CD4-positive, alpha-beta T cell treated with Interleukin-6 for 4 hours (primary cell): ENCODE measurements at regions not wholly inside any gene's neighbourhood (a gene's known extent, or its start where the extent isn't known, plus 50 kb on each side); places are given as distances from the start of the nearest gene placed in this dataset.

Source experiments
- DNase-seq: peaks from one replicate; pipeline ENCODE4 v3.0.0-alpha.2; 2020; ENCODE audit warnings: mixed read lengths

GRCh38 chr2:120958623-120959366 is 223.1 kb downstream of the GLI2 start:
- no peak for DNase-seq

GRCh38 chr2:120959426-120959825 is 223.8 kb downstream of the GLI2 start:
- no peak for DNase-seq

DNA sequence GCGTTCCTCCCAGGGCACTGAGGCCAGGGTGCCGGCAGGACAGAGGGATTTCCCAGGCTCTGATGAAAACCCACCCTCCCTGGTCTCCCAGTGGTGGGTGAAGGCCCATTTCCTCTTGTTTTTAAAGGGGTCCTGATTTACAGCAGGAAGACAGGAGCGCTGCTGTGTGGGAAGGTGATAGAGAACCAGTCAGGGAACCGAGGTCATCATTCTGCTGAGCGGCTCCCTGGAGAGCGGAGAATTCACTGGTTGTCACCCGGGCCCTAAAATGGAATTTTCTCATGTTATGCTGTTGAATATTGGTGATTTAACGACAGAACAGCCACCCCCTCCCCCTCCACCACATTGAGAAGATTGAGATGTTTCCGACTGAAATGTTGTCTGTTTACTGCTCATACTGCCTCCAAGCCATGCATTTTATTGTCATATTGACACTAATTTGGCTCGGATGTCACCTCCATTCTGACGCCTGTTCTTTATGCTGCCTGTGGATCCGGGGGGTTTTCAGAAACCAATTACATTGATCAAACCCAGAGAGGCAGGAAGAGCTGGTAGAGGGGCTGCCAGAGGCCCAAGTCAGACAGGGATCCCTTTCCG is 225.2 kb downstream of the GLI2 start:
- DNase-seq, result no peak

GRCh38 chr2:120961396-120961795 is 225.7 kb downstream of the GLI2 start:
- no peak for DNase-seq

DNA sequence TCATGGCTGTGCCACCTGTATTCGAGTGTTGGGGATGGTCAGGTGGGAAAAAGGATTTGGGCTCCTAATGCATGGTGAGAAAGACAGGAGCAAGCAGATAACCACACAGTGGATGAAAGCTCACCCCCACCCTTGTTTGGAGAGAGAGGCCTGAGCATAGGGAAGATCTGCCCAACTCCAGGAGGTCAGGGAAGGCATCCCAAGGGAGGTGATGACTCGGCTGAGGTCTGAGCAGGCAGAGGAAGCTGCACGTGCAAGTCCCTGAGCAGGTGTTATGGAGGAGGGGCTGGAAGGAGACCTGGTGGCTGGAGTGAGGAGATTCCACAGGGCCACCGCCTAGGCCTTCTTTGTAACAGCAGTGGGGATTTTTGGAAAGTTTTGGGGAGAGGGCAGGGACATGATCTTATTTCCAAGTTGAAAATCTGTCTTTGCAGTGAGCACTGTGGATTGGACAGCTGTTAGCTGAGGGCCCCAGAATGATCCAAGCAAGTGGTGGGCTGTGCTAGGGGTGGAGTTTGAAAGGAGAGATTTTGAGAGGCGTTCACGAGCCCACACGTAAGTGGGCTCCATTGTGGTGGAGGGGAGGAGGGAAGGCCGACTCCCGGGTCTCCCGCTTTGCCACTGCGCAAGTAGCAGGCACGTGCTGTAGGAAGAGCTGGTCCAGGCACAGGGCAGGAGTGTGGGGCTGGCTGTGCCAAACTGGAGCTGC is 228.5 kb downstream of the GLI2 start:
- no peak for DNase-seq

DNA sequence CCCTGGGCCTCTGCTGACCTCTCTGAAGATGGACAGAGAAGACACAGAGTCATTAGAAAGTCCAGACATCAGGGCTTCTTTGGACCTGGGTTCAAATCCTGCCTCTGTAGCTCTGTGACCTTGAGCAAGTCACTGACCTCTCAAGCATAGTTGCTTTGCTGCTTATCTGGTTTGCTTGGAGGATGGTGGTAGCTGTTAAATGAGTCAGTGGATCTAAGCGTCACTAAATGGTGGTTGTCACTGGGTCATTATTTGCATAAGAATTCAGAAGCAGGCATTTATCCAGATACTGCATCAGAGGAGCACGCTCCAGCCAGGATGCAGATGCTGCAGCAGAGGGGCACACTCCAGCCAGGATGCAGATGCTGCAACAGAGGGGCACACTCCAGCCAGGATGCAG is 229.2 kb downstream of the GLI2 start:
- no peak for DNase-seq

DNA sequence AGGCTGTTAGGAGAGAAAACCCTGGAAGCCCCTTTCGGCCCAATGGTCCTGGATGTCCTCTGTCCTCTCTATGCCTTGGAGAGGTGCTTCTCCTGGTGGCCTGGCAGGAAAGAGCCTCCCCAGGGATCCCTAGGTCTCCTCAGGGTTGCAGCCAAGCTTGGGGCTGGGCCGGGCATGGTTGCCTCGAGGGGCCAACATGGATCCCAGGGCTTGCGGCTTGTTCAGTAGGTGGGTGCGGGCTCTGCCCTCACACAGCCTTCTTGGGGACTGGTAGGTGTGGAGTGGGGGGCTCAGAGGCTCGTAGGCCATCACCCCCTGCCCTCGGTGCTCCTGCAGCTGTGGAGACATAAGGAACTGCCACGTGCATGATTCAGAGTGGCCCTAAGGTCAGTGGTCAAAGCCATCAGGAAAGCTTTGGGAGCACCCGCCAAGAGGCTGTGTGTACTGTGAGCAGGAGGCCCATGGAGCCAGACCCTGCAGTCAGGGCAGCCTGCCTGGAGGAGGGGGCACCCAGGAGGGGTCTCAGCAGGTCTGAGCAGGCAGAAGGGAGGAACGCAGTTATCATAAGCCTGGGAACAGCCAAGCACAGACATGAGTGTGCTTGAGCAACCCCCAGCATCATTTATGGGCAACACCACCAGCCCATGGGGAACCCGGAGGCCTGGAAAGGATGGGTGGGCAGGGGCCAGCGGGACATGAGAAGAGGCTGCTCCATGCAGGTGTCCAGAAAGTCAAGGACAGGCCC is 231.0 kb downstream of the GLI2 start:
- no peak for DNase-seq

- DNase-seq, result no peak
These were observed 232.8 kb downstream of the GLI2 start for GRCh38 chr2:120968307-120969015.

GRCh38 chr2:120969613-120970355 is 234.1 kb downstream of the GLI2 start:
- no peak for DNase-seq

DNA sequence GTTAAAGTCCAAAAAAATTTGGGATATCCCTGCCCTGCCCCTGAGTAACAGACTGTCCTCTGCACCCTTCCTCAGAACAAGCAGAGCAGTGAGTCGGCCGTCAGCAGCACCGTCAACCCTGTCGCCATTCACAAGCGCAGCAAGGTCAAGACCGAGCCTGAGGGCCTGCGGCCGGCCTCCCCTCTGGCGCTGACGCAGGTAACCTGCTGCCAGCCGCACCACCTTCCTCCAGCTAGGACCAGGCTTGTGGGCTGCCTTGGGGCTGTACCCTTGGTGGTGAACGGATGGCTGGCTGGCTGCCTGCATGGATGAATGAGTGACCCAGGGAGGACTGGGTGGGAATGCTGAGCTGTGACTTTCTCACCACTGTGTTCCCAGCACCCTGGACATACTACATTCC is 236.2 kb downstream of the GLI2 start:
- no peak for DNase-seq

- no peak for DNase-seq
These were observed 236.6 kb downstream of the GLI2 start for GRCh38 chr2:120972286-120972685.

- DNase-seq, result no peak
These were observed 237.5 kb downstream of the GLI2 start for GRCh38 chr2:120973196-120973595.

- no peak for DNase-seq
These were observed 239.3 kb downstream of the GLI2 start for GRCh38 chr2:120974950-120975349.

- DNase-seq, result no peak
These were observed 241.0 kb downstream of the GLI2 start for GRCh38 chr2:120976501-120977307.

DNA sequence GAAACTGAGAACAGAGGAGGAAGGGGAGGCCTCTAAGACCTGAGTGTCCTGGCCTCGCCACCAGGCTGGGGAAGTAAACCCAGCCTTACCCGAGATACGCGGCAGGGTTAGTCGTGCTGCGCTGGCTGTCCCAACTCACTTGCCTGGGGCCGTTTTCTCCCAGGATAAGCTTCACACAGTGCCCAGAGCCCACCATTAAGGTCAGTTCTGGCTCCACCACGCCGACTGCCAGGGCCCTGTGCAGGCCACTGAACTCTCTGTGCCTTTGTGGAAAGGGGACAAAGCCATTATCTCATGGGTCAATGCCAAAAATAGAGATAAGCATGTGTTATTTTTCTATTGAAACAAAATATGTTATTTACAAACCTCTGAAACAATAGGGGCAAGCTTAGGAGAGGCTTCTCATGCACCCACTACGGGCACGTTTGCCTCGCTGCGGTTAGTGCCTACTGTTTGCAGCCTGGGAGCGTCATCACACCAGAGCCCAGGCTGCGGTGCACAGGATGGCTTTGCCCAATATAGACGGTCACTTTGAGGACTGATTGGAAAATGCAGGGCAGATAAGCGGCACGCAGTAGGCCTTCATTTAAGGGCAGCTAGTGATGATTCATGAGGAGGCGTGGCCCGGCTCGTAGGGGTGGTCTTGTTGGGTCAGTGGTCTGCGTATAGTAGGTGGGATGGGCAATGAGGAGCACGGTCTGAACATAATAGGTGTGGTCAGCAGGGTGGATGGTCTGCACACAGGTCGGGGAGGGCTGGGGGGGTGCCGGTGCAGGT is 242.1 kb downstream of the GLI2 start:
- no peak for DNase-seq

- DNase-seq, result no peak
These were observed 242.8 kb downstream of the GLI2 start for GRCh38 chr2:120978359-120979050.

GRCh38 chr2:120979398-120979797 is 243.7 kb downstream of the GLI2 start:
- DNase-seq, result no peak

GRCh38 chr2:120979921-120980320 is 244.3 kb downstream of the GLI2 start:
- no peak for DNase-seq

DNA sequence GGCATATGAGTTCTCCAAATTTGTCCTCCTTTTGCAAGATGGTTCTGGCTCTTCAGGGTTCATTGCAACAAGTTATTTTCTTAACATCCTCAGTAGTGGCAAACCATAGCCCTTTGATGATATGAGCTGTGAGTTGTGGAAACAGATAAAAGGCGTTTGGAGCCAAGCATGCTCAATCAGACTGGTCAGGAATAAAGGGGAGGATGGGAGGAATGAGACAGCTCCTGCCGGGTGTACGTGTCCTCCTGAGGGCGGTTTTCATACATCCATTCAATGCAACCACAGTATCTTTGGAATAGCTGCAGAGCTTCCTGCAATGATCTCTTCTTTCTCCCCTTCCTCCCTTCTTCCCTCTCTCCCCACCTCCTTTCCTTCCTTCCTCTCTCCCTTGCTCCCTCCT is 245.8 kb downstream of the GLI2 start:
- no peak for DNase-seq

- no peak for DNase-seq
These were observed 246.9 kb downstream of the GLI2 start for GRCh38 chr2:120982598-120982997.
